HG03066 (cell line): ENCODE measurements at regions not wholly inside any gene's neighbourhood (a gene's known extent, or its start where the extent isn't known, plus 50 kb on each side); places are given as distances from the start of the nearest gene placed in this dataset.
"Not testable (repeated sequence)": the region's sequence is repeated elsewhere in the genome, so short reads cannot be mapped to it uniquely, and the experiment has no call there.

Experiments used
- ATAC-seq: cut with Tn5 transposase; IDR thresholded peaks from one replicate; pipeline ENCODE4 v1.9.1; 2021; ENCODE audit warnings: low read depth; ENCODE audit not compliant: unreplicated experiment

- ATAC-seq = no peak
These were observed 268.6 kb upstream of the IGFBP7 start for GRCh38 chr4:57378766-57379165.

GRCh38 chr4:57374866-57375595 is 264.8 kb upstream of the IGFBP7 start:
- ATAC-seq = no peak

- no peak for ATAC-seq
These were observed 263.8 kb upstream of the IGFBP7 start for GRCh38 chr4:57373991-57374390.

- no peak for ATAC-seq
These were observed 261.5 kb upstream of the IGFBP7 start for GRCh38 chr4:57371671-57372070.

GRCh38 chr4:57370691-57371090 is 260.5 kb upstream of the IGFBP7 start:
- ATAC-seq = no peak

GRCh38 chr4:57369446-57369845 is 259.3 kb upstream of the IGFBP7 start:
- no peak for ATAC-seq

GRCh38 chr4:57364255-57364654 is 254.1 kb upstream of the IGFBP7 start:
- no peak for ATAC-seq

GRCh38 chr4:57363346-57363745 is 253.2 kb upstream of the IGFBP7 start:
- ATAC-seq = no peak

- ATAC-seq = no peak
These were observed 250.5 kb upstream of the IGFBP7 start for GRCh38 chr4:57360681-57361080.

GRCh38 chr4:57355101-57355665 is 245.0 kb upstream of the IGFBP7 start:
- ATAC-seq = no peak

GRCh38 chr4:57351731-57352130 is 241.5 kb upstream of the IGFBP7 start:
- no peak for ATAC-seq

- no peak for ATAC-seq
These were observed 234.1 kb upstream of the IGFBP7 start for GRCh38 chr4:57344296-57344695.

GRCh38 chr4:57342411-57342810 is 232.2 kb upstream of the IGFBP7 start:
- ATAC-seq = no peak

- ATAC-seq = not testable (repeated sequence)
These were observed 228.7 kb upstream of the IGFBP7 start for GRCh38 chr4:57338861-57339260.

GRCh38 chr4:57333684-57334083 is 223.5 kb upstream of the IGFBP7 start:
- ATAC-seq = no peak

- no peak for ATAC-seq
These were observed 221.8 kb upstream of the IGFBP7 start for GRCh38 chr4:57331959-57332358.

GRCh38 chr4:57329279-57329678 is 219.1 kb upstream of the IGFBP7 start:
- no peak for ATAC-seq

GRCh38 chr4:57324673-57325307 is 214.6 kb upstream of the IGFBP7 start:
- no peak for ATAC-seq

- no peak for ATAC-seq
These were observed 210.7 kb upstream of the IGFBP7 start for GRCh38 chr4:57320849-57321248.

- no peak for ATAC-seq
These were observed 210.0 kb upstream of the IGFBP7 start for GRCh38 chr4:57320217-57320616.

GRCh38 chr4:57318703-57319102 is 208.5 kb upstream of the IGFBP7 start:
- ATAC-seq = no peak

GRCh38 chr4:57314636-57315035 is 204.5 kb upstream of the IGFBP7 start:
- no peak for ATAC-seq
